ENCODE measurements at regions not wholly inside any gene's neighbourhood (a gene's known extent, or its start where the extent isn't known, plus 50 kb on each side); places are given as distances from the start of the nearest gene placed in this dataset.

DNA sequence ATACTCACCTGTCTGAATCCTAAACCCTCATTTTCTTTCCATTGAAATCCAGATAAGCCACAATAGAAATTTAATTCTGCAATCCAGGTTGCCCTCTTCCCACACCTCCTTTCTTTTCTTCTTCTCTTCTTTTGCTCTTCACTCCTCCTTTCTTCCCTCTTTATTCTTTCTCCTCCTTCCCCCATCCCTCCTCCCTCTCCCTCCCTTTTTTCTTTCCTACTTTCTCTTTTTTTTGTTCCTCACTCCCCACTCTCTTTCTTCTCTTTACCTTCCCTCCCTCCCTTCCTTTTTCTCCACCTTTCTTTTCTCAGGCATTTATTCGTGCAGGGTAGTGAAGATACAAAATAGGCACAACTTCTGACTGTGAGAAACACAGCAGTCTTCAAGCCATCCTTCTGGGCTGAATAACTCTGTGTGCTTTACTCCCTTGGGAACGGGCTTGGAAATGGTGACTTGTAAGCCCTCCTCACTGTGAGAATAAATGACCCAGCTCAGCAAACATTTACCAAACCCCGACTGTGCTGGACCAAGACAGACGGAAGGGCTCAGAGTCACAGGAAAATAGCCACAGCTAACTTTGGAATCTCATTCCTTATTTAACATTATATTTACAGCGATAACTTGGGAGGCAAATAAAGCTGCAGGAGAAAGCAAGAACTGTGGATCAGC lies 140.8 kb downstream of the HAPSTR1 start:
- TF ChIP-seq, protein P1, sequence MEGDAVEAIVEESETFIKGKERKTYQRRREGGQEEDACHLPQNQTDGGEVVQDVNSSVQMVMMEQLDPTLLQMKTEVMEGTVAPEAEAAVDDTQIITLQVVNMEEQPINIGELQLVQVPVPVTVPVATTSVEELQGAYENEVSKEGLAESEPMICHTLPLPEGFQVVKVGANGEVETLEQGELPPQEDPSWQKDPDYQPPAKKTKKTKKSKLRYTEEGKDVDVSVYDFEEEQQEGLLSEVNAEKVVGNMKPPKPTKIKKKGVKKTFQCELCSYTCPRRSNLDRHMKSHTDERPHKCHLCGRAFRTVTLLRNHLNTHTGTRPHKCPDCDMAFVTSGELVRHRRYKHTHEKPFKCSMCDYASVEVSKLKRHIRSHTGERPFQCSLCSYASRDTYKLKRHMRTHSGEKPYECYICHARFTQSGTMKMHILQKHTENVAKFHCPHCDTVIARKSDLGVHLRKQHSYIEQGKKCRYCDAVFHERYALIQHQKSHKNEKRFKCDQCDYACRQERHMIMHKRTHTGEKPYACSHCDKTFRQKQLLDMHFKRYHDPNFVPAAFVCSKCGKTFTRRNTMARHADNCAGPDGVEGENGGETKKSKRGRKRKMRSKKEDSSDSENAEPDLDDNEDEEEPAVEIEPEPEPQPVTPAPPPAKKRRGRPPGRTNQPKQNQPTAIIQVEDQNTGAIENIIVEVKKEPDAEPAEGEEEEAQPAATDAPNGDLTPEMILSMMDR (IDR thresholded peaks at IDR 0.05) = no peak
- TF ChIP-seq SIN3A (IDR thresholded peaks at IDR 0.05; ENCODE audit: borderline replicate concordance, insufficient read depth, low read depth, low read length) (no peak), POLR2AphosphoS5 (IDR thresholded peaks at IDR 0.05; ENCODE audit: low read depth, low read length) (no peak), TCF7L2 (IDR thresholded peaks at IDR 0.05; ENCODE audit: low read depth, low read length) (no peak)
- TF ChIP-seq, protein P2, sequence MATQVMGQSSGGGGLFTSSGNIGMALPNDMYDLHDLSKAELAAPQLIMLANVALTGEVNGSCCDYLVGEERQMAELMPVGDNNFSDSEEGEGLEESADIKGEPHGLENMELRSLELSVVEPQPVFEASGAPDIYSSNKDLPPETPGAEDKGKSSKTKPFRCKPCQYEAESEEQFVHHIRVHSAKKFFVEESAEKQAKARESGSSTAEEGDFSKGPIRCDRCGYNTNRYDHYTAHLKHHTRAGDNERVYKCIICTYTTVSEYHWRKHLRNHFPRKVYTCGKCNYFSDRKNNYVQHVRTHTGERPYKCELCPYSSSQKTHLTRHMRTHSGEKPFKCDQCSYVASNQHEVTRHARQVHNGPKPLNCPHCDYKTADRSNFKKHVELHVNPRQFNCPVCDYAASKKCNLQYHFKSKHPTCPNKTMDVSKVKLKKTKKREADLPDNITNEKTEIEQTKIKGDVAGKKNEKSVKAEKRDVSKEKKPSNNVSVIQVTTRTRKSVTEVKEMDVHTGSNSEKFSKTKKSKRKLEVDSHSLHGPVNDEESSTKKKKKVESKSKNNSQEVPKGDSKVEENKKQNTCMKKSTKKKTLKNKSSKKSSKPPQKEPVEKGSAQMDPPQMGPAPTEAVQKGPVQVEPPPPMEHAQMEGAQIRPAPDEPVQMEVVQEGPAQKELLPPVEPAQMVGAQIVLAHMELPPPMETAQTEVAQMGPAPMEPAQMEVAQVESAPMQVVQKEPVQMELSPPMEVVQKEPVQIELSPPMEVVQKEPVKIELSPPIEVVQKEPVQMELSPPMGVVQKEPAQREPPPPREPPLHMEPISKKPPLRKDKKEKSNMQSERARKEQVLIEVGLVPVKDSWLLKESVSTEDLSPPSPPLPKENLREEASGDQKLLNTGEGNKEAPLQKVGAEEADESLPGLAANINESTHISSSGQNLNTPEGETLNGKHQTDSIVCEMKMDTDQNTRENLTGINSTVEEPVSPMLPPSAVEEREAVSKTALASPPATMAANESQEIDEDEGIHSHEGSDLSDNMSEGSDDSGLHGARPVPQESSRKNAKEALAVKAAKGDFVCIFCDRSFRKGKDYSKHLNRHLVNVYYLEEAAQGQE (IDR thresholded peaks at IDR 0.05; ENCODE audit: insufficient read depth in 1 of 2, low read depth in 2 of 2, low read length in 1 of 2) = no peak
